AG04450 (cell line): ENCODE measurements at regions not wholly inside any gene's neighbourhood (a gene's known extent, or its start where the extent isn't known, plus 50 kb on each side); places are given as distances from the start of the nearest gene placed in this dataset.

ENCODE experiments used
- CTCF ChIA-PET: fragments of 300-600, 350-600 bp; formaldehyde crosslinking; extraction: SDS; loops from one replicate; lab custom pipeline; 2022; ENCODE audit warnings: antibody characterized with exemption, inconsistent platforms; lab: Charles Lee
- POLR2A ChIA-PET: fragments of 350-600 bp; formaldehyde crosslinking; extraction: SDS; loops from one replicate; lab custom pipeline; 2021; ENCODE audit warnings: antibody characterized with exemption, inconsistent platforms; lab: Yijun Ruan, JAX
- DNase-seq: peaks from one replicate; pipeline ENCODE4 v3.0.0-alpha.2; 2011; ENCODE audit warnings: low read depth, low spot score
- H3K27ac ChIP-seq: one replicate; pipeline ENCODE4 v1.5.1; 2012; ENCODE audit warnings: low read depth, low read length, control low read depth
- H3K27me3 ChIP-seq: one replicate; pipeline ENCODE4 v1.6.0; 2012; ENCODE audit warnings: low read length; ENCODE audit not compliant: control insufficient read depth, insufficient read depth
- H3K4me3 ChIP-seq: 2 replicates; pipeline ENCODE4 v1.5.1; 2011; ENCODE audit warnings: mild to moderate bottlenecking, low read depth, low read length, control low read depth
- H3K9me3 ChIP-seq: 2 replicates; pipeline ENCODE4 v1.5.1; 2012; ENCODE audit warnings: low read length; ENCODE audit not compliant: control insufficient read depth, insufficient read depth
- CTCF ChIP-seq: IDR thresholded peaks from 2 replicates; pipeline ENCODE4 v1.5.1; 2011; ENCODE audit warnings: low read depth, low read length, control low read depth, inconsistent platforms

GRCh38 chr12:81956468-81956860 is 197.3 kb upstream of the PPFIA2 start:
- no peak overlapping the region for H3K4me3 ChIP-seq
- no peak for DNase-seq
- ChIA-PET CTCF (no interaction called here), POLR2A (no interaction called here)
- no peaks in the 10 kb centered on the region for H3K9me3 ChIP-seq
- H3K27ac ChIP-seq = no peak overlapping the region
- H3K27me3 ChIP-seq = no peaks in the 10 kb centered on the region
- no peak for TF ChIP-seq CTCF

GRCh38 chr12:81953541-81953940 is 194.4 kb upstream of the PPFIA2 start:
- ChIA-PET CTCF (no interaction called here), POLR2A (no interaction called here)
- TF ChIP-seq CTCF = no peak
- no peak for DNase-seq
- H3K4me3 ChIP-seq = no peak overlapping the region
- H3K27ac ChIP-seq = no peak overlapping the region
- peaks cover 8% of the 10 kb centered on the region; the same call in 1 of the 2 replicates for H3K9me3 ChIP-seq
- H3K27me3 ChIP-seq = no peaks in the 10 kb centered on the region

GRCh38 chr12:81950871-81951270 is 191.7 kb upstream of the PPFIA2 start:
- POLR2A ChIA-PET = no interaction called here
- CTCF ChIA-PET = no interaction called here
- TF ChIP-seq CTCF = no peak

GRCh38 chr12:81949841-81950308 is 190.7 kb upstream of the PPFIA2 start:
- CTCF ChIA-PET = no interaction called here
- POLR2A ChIA-PET = no interaction called here
- H3K4me3 ChIP-seq = no peak overlapping the region
- H3K27ac ChIP-seq = no peak overlapping the region
- H3K27me3 ChIP-seq = no peaks in the 10 kb centered on the region
- H3K9me3 ChIP-seq = peaks cover 16% of the 10 kb centered on the region
- no peak for TF ChIP-seq CTCF
- DNase-seq = no peak

More at GRCh38 chr12:81950871-81951270, 191.7 kb upstream of the PPFIA2 start:
- no peak for DNase-seq
- Histone ChIP-seq H3K9me3 (peaks cover 16% of the 10 kb centered on the region), H3K4me3 (no peak overlapping the region), H3K27ac (no peak overlapping the region), H3K27me3 (no peaks in the 10 kb centered on the region)

GRCh38 chr12:81949416-81949815 is 190.3 kb upstream of the PPFIA2 start:
- H3K9me3 ChIP-seq = peaks cover 18% of the 10 kb centered on the region
- no peak overlapping the region for H3K27ac ChIP-seq
- H3K27me3 ChIP-seq = no peaks in the 10 kb centered on the region
- TF ChIP-seq CTCF = no peak
- H3K4me3 ChIP-seq = no peak overlapping the region
- ChIA-PET POLR2A (no interaction called here), CTCF (no interaction called here)
- DNase-seq = no peak
